Hepatocyte (in vitro differentiated cells): ENCODE measurements at regions not wholly inside any gene's neighbourhood (a gene's known extent, or its start where the extent isn't known, plus 50 kb on each side); places are given as distances from the start of the nearest gene placed in this dataset.

Source experiments
- DNase-seq: peaks from one replicate; pipeline ENCODE4 v3.0.0-alpha.2; 2016; ENCODE audit warnings: low spot score
- H2AFZ ChIP-seq: fragments of 200-600 bp; sonication (generic); 2 replicates; pipeline ENCODE4 v1.6.0; 2016; ENCODE audit warnings: antibody characterized with exemption, mild to moderate bottlenecking
- H3K27ac ChIP-seq: fragments of 200-600 bp; sonication (generic); 2 replicates; pipeline ENCODE4 v1.5.1; 2016; ENCODE audit warnings: mild to moderate bottlenecking
- H3K27me3 ChIP-seq: fragments of 200-600 bp; sonication (generic); 2 replicates; pipeline ENCODE4 v1.6.1; 2016
- H3K36me3 ChIP-seq: fragments of 200-600 bp; sonication (generic); replicated peaks from 2 replicates; pipeline ENCODE4 v1.5.1; 2016; ENCODE audit warnings: low read depth; ENCODE audit not compliant: insufficient read depth
- H3K4me1 ChIP-seq: fragments of 200-600 bp; sonication (generic); 2 replicates; pipeline ENCODE4 v1.5.1; 2016; ENCODE audit warnings: mild to moderate bottlenecking, moderate library complexity; ENCODE audit not compliant: insufficient read depth
- H3K4me2 ChIP-seq: fragments of 200-600 bp; sonication (generic); 2 replicates; pipeline ENCODE4 v1.6.0; 2016
- H3K4me3 ChIP-seq: fragments of 200-600 bp; sonication (generic); 2 replicates; pipeline ENCODE4 v1.5.1; 2016; ENCODE audit warnings: mild to moderate bottlenecking
- H3K79me2 ChIP-seq: fragments of 200-600 bp; sonication (generic); 2 replicates; pipeline ENCODE4 v1.6.0; 2017; ENCODE audit warnings: mild to moderate bottlenecking
- H3K9me2 ChIP-seq: fragments of 200-600 bp; sonication (generic); replicated peaks from 2 replicates; pipeline ENCODE4 v1.6.0; 2017; ENCODE audit warnings: mild to moderate bottlenecking; ENCODE audit not compliant: insufficient read depth
- H3K9me3 ChIP-seq: fragments of 200-600 bp; sonication (generic); 2 replicates; pipeline ENCODE4 v1.5.1; 2016; ENCODE audit warnings: low read depth, mild to moderate bottlenecking
- H4K20me1 ChIP-seq: fragments of 200-600 bp; sonication (generic); 2 replicates; pipeline ENCODE4 v1.6.0; 2016; ENCODE audit warnings: mild to moderate bottlenecking; ENCODE audit not compliant: insufficient read depth, poor library complexity, severe bottlenecking
- EZH2 ChIP-seq: fragments of 200-600 bp; sonication (generic); IDR thresholded peaks from 2 replicates; pipeline ENCODE4 v1.6.1; 2016; ENCODE audit warnings: antibody characterized with exemption, mild to moderate bottlenecking, borderline replicate concordance
- EZH2phosphoT487 ChIP-seq: fragments of 200-600 bp; sonication (generic); IDR thresholded peaks from one replicate; pipeline ENCODE4 v1.6.1; 2018; ENCODE audit warnings: antibody characterized with exemption, mild to moderate bottlenecking, low read depth, moderate library complexity; ENCODE audit not compliant: unreplicated experiment, severe bottlenecking
- WGBS: methylation state at CpG from one replicate; pipeline ENCODE4 v1.1.6; 2016; ENCODE audit warnings: low lambda C conversion rate; ENCODE audit errors: missing lambda C conversion rate; 5-methylcytosine and 5-hydroxymethylcytosine counted together
- TF ChIP-seq, protein P1 (sequence below): fragments of 200-600 bp; sonication (generic); IDR thresholded peaks from 2 replicates; pipeline ENCODE4 v1.5.1; 2016; ENCODE audit warnings: antibody characterized with exemption, mild to moderate bottlenecking; ENCODE audit not compliant: poor library complexity

DNA sequence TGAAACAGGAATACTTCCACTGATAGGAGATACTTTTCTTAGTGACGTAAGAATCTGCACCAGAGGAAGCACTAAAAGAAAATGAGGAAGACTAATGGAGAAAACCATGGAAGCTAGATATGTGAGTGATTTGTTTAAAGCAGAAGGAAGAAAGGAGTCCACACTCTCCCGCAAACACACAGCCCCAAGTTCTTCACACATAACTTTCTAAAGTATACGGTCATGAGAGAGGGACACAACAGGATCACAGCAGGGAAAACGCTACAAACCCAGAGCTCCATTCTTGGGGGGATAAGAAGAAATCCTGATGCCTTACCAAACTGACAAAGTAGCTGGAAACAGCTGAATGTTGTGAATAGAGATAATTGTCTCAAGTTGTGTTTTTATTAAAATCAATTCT is 222.2 kb upstream of the TMEM161B start:
- Histone ChIP-seq H3K4me1 (no peaks in the 10 kb centered on the region), H3K4me2 (no peak overlapping the region), H3K27me3 (no peaks in the 10 kb centered on the region), H3K9me3 (no peaks in the 10 kb centered on the region), H3K36me3 (no peaks in the 10 kb centered on the region), H4K20me1 (no peaks in the 10 kb centered on the region), H2AFZ (no peak overlapping the region), H3K79me2 (no peaks in the 10 kb centered on the region), H3K27ac (no peak overlapping the region), H3K9me2 (no peaks in the 10 kb centered on the region), H3K4me3 (no peak overlapping the region)
- TF ChIP-seq EZH2, result no peak
- TF ChIP-seq, protein P1, sequence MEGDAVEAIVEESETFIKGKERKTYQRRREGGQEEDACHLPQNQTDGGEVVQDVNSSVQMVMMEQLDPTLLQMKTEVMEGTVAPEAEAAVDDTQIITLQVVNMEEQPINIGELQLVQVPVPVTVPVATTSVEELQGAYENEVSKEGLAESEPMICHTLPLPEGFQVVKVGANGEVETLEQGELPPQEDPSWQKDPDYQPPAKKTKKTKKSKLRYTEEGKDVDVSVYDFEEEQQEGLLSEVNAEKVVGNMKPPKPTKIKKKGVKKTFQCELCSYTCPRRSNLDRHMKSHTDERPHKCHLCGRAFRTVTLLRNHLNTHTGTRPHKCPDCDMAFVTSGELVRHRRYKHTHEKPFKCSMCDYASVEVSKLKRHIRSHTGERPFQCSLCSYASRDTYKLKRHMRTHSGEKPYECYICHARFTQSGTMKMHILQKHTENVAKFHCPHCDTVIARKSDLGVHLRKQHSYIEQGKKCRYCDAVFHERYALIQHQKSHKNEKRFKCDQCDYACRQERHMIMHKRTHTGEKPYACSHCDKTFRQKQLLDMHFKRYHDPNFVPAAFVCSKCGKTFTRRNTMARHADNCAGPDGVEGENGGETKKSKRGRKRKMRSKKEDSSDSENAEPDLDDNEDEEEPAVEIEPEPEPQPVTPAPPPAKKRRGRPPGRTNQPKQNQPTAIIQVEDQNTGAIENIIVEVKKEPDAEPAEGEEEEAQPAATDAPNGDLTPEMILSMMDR, result no peak
- no peak for TF ChIP-seq EZH2phosphoT487
- 55% methylated on average over 4 of the region's 4 CpGs for WGBS
- no peak for DNase-seq

DNA sequence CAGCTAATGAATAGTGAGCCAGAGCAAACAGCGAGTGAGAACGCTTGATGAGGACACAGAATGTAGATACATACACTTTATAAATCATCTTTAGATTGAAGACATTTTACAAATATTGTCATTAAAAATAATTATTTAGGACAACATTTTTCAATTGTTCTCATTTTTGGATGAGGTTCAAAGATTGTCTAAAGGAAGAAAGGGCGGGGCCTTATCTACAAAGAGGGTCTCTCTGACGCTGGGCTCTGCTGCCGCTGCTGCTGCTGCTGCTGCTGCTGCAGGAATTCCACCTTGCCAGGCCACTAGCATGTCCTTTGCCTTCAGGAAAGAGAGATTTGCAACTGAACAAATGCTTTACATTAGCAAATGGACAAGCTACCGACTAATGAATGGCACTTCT is 220.7 kb upstream of the TMEM161B start:
- Histone ChIP-seq H3K36me3 (no peaks in the 10 kb centered on the region), H3K9me2 (no peaks in the 10 kb centered on the region), H3K79me2 (no peaks in the 10 kb centered on the region), H4K20me1 (no peaks in the 10 kb centered on the region), H3K9me3 (no peaks in the 10 kb centered on the region), H3K4me2 (no peak overlapping the region), H2AFZ (no peak overlapping the region), H3K27ac (no peak overlapping the region), H3K4me3 (no peak overlapping the region), H3K4me1 (no peaks in the 10 kb centered on the region), H3K27me3 (no peaks in the 10 kb centered on the region)
- WGBS, result 57% methylated on average over 6 of the region's 6 CpGs
- no peak for DNase-seq
- TF ChIP-seq, protein P1, result no peak
- TF ChIP-seq EZH2, result no peak

DNA sequence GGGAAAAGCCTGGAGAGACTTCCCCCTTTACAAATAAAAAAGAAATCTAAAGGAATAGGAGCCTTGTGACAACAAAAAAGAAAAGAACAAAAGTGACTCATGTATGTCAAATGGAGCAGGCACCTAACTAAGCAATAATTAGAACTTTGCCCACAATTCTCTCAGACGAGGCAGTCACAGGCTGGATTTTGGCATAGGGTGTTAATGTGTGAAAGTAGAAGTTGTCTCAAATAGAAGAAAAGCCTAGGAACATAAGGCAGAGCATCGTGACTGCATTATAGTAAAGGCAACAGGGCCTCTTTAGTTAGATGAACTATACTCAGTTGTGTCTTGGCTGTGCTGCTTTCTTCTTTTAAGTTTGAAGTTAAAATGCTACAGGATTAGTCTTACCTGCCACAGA is 219.9 kb upstream of the TMEM161B start:
- H2AFZ ChIP-seq, result no peak overlapping the region
- no peaks in the 10 kb centered on the region for H3K36me3 ChIP-seq
- no peak overlapping the region for H3K4me2 ChIP-seq
- H3K9me2 ChIP-seq, result no peaks in the 10 kb centered on the region
- H3K27ac ChIP-seq, result no peak overlapping the region
- H3K79me2 ChIP-seq, result no peaks in the 10 kb centered on the region
- no peak for DNase-seq
- no peaks in the 10 kb centered on the region for H3K9me3 ChIP-seq
- WGBS, result 52% methylated on average over 2 of the region's 2 CpGs
- no peaks in the 10 kb centered on the region for H3K27me3 ChIP-seq
- no peaks in the 10 kb centered on the region for H4K20me1 ChIP-seq
- no peak overlapping the region for H3K4me3 ChIP-seq
- TF ChIP-seq EZH2phosphoT487, result no peak
- no peak for TF ChIP-seq EZH2
- TF ChIP-seq, protein P1, result no peak
- H3K4me1 ChIP-seq, result no peaks in the 10 kb centered on the region

DNA sequence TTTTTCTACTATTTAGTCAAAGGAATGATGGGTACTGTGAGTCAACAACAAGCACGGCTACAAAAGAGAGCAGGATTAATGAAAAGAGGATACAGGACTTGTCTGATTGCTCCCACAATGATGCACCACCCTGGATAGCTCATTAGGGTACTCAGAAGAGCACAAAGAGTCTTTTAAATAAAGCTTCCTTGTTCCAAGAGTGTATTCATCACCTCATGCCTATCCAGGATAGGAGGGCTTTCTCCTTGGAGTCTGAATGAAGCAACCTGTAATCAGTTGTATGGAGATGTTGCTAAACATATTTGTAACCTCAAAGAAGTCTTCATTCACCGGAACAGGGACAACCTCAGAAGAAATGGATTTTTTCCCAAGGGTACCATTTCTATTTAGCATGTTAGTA is 219.5 kb upstream of the TMEM161B start:
- Histone ChIP-seq H3K4me2 (no peak overlapping the region), H2AFZ (no peak overlapping the region), H3K27me3 (no peaks in the 10 kb centered on the region), H3K9me3 (no peaks in the 10 kb centered on the region), H4K20me1 (no peaks in the 10 kb centered on the region), H3K79me2 (no peaks in the 10 kb centered on the region), H3K27ac (no peak overlapping the region), H3K4me3 (no peak overlapping the region), H3K4me1 (no peaks in the 10 kb centered on the region), H3K9me2 (no peaks in the 10 kb centered on the region), H3K36me3 (no peaks in the 10 kb centered on the region)
- no peak for TF ChIP-seq EZH2
- no peak for TF ChIP-seq EZH2phosphoT487
- TF ChIP-seq, protein P1, result no peak
- no peak for DNase-seq
- WGBS, result 76% methylated on average over 2 of the region's 2 CpGs
